HCT116 (cell line): ENCODE measurements at regions not wholly inside any gene's neighbourhood (a gene's known extent, or its start where the extent isn't known, plus 50 kb on each side); places are given as distances from the start of the nearest gene placed in this dataset.

Experiments
- ATAC-seq: fragments of 200-7000 bp; cut with Tn5 transposase; 2 replicates; pipeline ENCODE4 v1.9.1; 2020; ENCODE audit warnings: mild to moderate bottlenecking, moderate library complexity
- BruUV-seq: library from RNA; stranded (reverse); fragments of 400-500 nt; replicated peaks from 2 replicates; lab custom pipeline; 2021; lab: Mats Ljungman, UMichigan
- CTCF ChIA-PET: fragments of 300-600 bp; sonication (Branson Sonifier 250); formaldehyde crosslinking; loops from one replicate; lab custom pipeline; 2021; ENCODE audit warnings: antibody characterized with exemption; lab: Charles Lee
- POLR2A ChIA-PET: fragments of 300-600, 350-600 bp; sonication (Branson Sonifier 250); formaldehyde crosslinking; loops from one replicate; lab custom pipeline; 2021; ENCODE audit warnings: antibody characterized with exemption; lab: Charles Lee
- RAD21 ChIA-PET, 2 experiments: fragments of 300-600 bp; sonication (Branson Sonifier 250); formaldehyde crosslinking; loops; one replicate each; lab custom pipeline; 2023; ENCODE audit warnings: low total read pairs in 2 of 2; ENCODE audit not compliant: uncharacterized antibody in 2 of 2, unreplicated experiment in 2 of 2, low non-redundant PET in 1 of 2; lab: Charles Lee
- DNase-seq: peaks from one replicate; pipeline ENCODE4 v3.0.0-alpha.2; 2010; ENCODE audit warnings: low read depth, low spot score
- H2AFZ ChIP-seq: fragments of 200-600 bp; shearing (Covaris generic), sonication (generic); 2 replicates; pipeline ENCODE4 v1.6.1; 2017; ENCODE audit warnings: low read depth, mixed run types, mixed read lengths, antibody characterized with exemption, low read length; ENCODE audit not compliant: poor library complexity, severe bottlenecking
- H3K27ac ChIP-seq: 2 replicates; pipeline ENCODE4 v1.5.1; 2012; ENCODE audit warnings: low read depth, low read length
- H3K27me3 ChIP-seq: fragments of 200-600 bp; sonication (generic); 2 replicates; pipeline ENCODE4 v1.6.1; 2016; ENCODE audit warnings: mixed run types, low read length, mixed read lengths; ENCODE audit not compliant: insufficient read depth
- H3K36me3 ChIP-seq, 2 experiments: fragments of 200-500 bp in 1 of 2; fragments of 200-600 bp in 1 of 2; sonication (Bioruptor generic) in 1 of 2; sonication (generic) in 1 of 2; 2 replicates each; pipeline versions ENCODE4 v1.5.1 to v1.6.1; 2014 to 2016; ENCODE audit warnings: low read length in 2 of 2, inconsistent platforms in 1 of 2, mixed read lengths in 1 of 2, mixed run types in 1 of 2; ENCODE audit not compliant: insufficient read depth in 2 of 2, control insufficient read depth in 1 of 2
- H3K4me1 ChIP-seq, 2 experiments: fragments of 200-600 bp in 1 of 2; sonication (generic) in 1 of 2; 2 replicates each; pipeline versions ENCODE4 v1.5.1 to v1.6.1; 2012 to 2017; ENCODE audit warnings: low read length in 2 of 2, inconsistent platforms in 1 of 2, mild to moderate bottlenecking in 1 of 2, mixed read lengths in 1 of 2, mixed run types in 1 of 2, moderate library complexity in 1 of 2; ENCODE audit not compliant: insufficient read depth in 2 of 2, control insufficient read depth in 1 of 2
- H3K4me2 ChIP-seq: fragments of 200-600 bp; sonication (generic); 2 replicates; pipeline ENCODE4 v1.6.1; 2017; ENCODE audit warnings: mixed run types, low read length, mixed read lengths
- H3K4me3 ChIP-seq, 2 experiments: fragments of 200-600 bp in 1 of 2; sonication (generic) in 1 of 2; replicated peaks in 1 of 2; 2 replicates each; pipeline ENCODE4 v1.5.1; 2011 to 2016; ENCODE audit warnings: low read length in 2 of 2, control low read depth in 1 of 2, low read depth in 1 of 2, mild to moderate bottlenecking in 1 of 2, mixed read lengths in 1 of 2, mixed run types in 1 of 2
- H3K79me2 ChIP-seq: fragments of 200-600 bp; sonication (generic); 2 replicates; pipeline ENCODE4 v1.6.1; 2017; ENCODE audit warnings: mild to moderate bottlenecking, mixed run types, low read length, moderate library complexity, mixed read lengths; ENCODE audit not compliant: insufficient read depth
- H3K9ac ChIP-seq: fragments of 200-600 bp; sonication (generic); 2 replicates; pipeline ENCODE4 v1.6.1; 2016; ENCODE audit warnings: low read length, mixed read lengths
- H3K9me2 ChIP-seq: fragments of 200-600 bp; sonication (generic), shearing (Covaris generic); 2 replicates; pipeline ENCODE4 v1.6.1; 2017; ENCODE audit warnings: mixed run types, mild to moderate bottlenecking, moderate library complexity; ENCODE audit not compliant: insufficient read depth
- H3K9me3 ChIP-seq, 2 experiments: fragments of 200-500 bp in 1 of 2; fragments of 200-600 bp in 1 of 2; sonication (Bioruptor generic) in 1 of 2; sonication (generic) in 1 of 2; 2 replicates each; pipeline ENCODE4 v1.6.1; 2014 to 2017; ENCODE audit warnings: low read length in 2 of 2, mixed read lengths in 2 of 2, inconsistent platforms in 1 of 2, low read depth in 1 of 2, mild to moderate bottlenecking in 1 of 2, mixed run types in 1 of 2, moderate library complexity in 1 of 2; ENCODE audit not compliant: control insufficient read depth in 1 of 2, insufficient read depth in 1 of 2
- H4K20me1 ChIP-seq: fragments of 200-600 bp; sonication (generic), shearing (Covaris generic); 2 replicates; pipeline ENCODE4 v1.6.1; 2017; ENCODE audit warnings: mixed run types, mild to moderate bottlenecking, moderate library complexity; ENCODE audit not compliant: insufficient read depth
- CBX3 ChIP-seq: IDR thresholded peaks from 2 replicates; pipeline ENCODE4 v1.6.1; 2012; ENCODE audit warnings: low read depth
- EGR1 ChIP-seq: IDR thresholded peaks from 2 replicates; pipeline ENCODE4 v1.6.1; 2012; ENCODE audit warnings: low read depth
- ELF1 ChIP-seq: IDR thresholded peaks from 2 replicates; pipeline ENCODE4 v1.6.1; 2012; ENCODE audit warnings: low read depth, borderline replicate concordance
- EZH2phosphoT487 ChIP-seq: fragments of 200-600 bp; IDR thresholded peaks from 2 replicates; pipeline ENCODE4 v1.6.1; 2018; ENCODE audit warnings: antibody characterized with exemption, borderline replicate concordance
- POLR2AphosphoS5 ChIP-seq: IDR thresholded peaks from 2 replicates; pipeline ENCODE4 v1.6.1; 2011; ENCODE audit warnings: mild to moderate bottlenecking, low read depth, low read length, moderate library complexity
- RAD21 ChIP-seq: IDR thresholded peaks from 2 replicates; pipeline ENCODE4 v1.6.1; 2012; ENCODE audit warnings: low read depth, mild to moderate bottlenecking
- SIN3A ChIP-seq: IDR thresholded peaks from 2 replicates; pipeline ENCODE4 v1.6.1; 2012; ENCODE audit warnings: low read depth
- SRF ChIP-seq: IDR thresholded peaks from 2 replicates; pipeline ENCODE4 v1.6.1; 2012; ENCODE audit warnings: low read depth
- YY1 ChIP-seq: IDR thresholded peaks from 2 replicates; pipeline ENCODE4 v1.6.1; 2011; ENCODE audit warnings: low read length, low read depth, moderate library complexity, mild to moderate bottlenecking; ENCODE audit not compliant: insufficient replicate concordance; ENCODE audit errors: extremely low read depth
- ZBTB33 ChIP-seq: IDR thresholded peaks from 2 replicates; pipeline ENCODE4 v1.6.1; 2011; ENCODE audit warnings: mild to moderate bottlenecking, low read length, moderate library complexity; ENCODE audit not compliant: insufficient replicate concordance; ENCODE audit errors: extremely low read depth
- intact Hi-C: fragments of 100-400 bp; cut with micrococcal nuclease; formaldehyde crosslinking; loops from 2 replicates; pipeline ENCODE4 v1.10.0; 2022

GRCh38 chr2:191526091-191526490 lies 151.8 kb upstream of the NABP1 start:
- no peak overlapping the region for H3K4me3 ChIP-seq
- no peaks in the 10 kb centered on the region for H3K27me3 ChIP-seq
- no peak for DNase-seq
- no peaks in the 10 kb centered on the region for H3K4me1 ChIP-seq
- no peaks in the 10 kb centered on the region for H3K79me2 ChIP-seq
- ChIA-PET RAD21 (no interaction called here), CTCF (interaction anchor here (1.0 kb wide), 1 partner anchor 361 kb away, joined by 3 read pairs; no protein-coding TSS in a partner anchor)
- H3K9ac ChIP-seq, result no peak overlapping the region
- no peak overlapping the region for H3K27ac ChIP-seq
- no peaks in the 10 kb centered on the region for H3K36me3 ChIP-seq
- no peak overlapping the region for H3K4me2 ChIP-seq
- no peak overlapping the region for H2AFZ ChIP-seq
- no peaks in the 10 kb centered on the region for H4K20me1 ChIP-seq
- no peak for ATAC-seq
- intact Hi-C loops, result loop anchor here (10.0 kb wide), 1 partner anchor 741 kb away; no protein-coding TSS in a partner anchor
- TF ChIP-seq YY1 (no peak), CBX3 (no peak), POLR2AphosphoS5 (no peak), EGR1 (no peak), RAD21 (no peak), ZBTB33 (no peak), SIN3A (no peak), SRF (no peak), ELF1 (no peak), EZH2phosphoT487 (no peak)
- TF ChIP-seq, all 23 proteins: peak for 0
- no peaks in the 10 kb centered on the region for H3K9me3 ChIP-seq
- H3K9me2 ChIP-seq, result no peaks in the 10 kb centered on the region
- POLR2A ChIA-PET, result no interaction called here
- no TSS peak for BruUV-seq
